ENCODE measurements at regions not wholly inside any gene's neighbourhood (a gene's known extent, or its start where the extent isn't known, plus 50 kb on each side); places are given as distances from the start of the nearest gene placed in this dataset.

DNA sequence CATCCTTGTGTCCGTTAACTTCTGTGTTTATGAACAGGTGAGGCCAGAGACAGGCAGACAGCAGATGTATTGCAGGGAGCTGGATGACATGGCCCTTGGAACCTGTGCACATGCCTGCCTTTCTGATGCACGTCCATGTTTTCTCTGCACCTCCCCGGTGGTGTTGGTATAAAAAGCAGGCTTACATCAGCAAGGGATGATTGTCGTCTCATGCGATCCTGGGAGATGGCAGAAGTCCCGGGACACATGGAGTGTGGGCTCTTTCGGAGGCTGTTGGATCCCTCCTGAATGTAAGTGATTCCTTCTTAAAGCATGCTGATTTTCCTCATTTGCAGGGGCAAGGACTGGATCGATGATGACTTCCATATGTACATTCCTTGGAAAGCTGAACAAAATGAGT lies 134.8 kb downstream of the SNRPN start:
- Histone ChIP-seq H3K4ac (replicated peaks; ENCODE audit: insufficient read length, low read depth, low read length) (no peak overlapping the region), H3K79me1 (ENCODE audit: low read depth, low read length) (peaks cover 2% of the 10 kb centered on the region; the same call in 1 of the 2 replicates), H3K23ac (ENCODE audit: insufficient read length) (no peak overlapping the region), H2BK5ac (ENCODE audit: low read depth, low read length) (no peak overlapping the region), H2BK15ac (ENCODE audit: low read length) (no peak overlapping the region), H3K36me3 (ENCODE audit: control insufficient read depth in 2 of 4, insufficient read depth in 4 of 4, low read length in 3 of 4) (peaks cover 62 to 88% (median 80%) of the 10 kb centered on the region in 4 experiments), H3K56ac (replicated peaks; ENCODE audit: insufficient read length, low read depth, low read length) (no peak overlapping the region), H2BK120ac (replicated peaks; ENCODE audit: low read depth, low read length) (no peak overlapping the region), H3K27me3 (replicated peaks in 1 of 4; ENCODE audit: control insufficient read depth in 3 of 4, extremely low read depth in 1 of 4, insufficient read depth in 3 of 4, low read length in 3 of 4) (no peaks in the 10 kb centered on the region), H3K23me2 (ENCODE audit: low read depth, low read length) (no peaks in the 10 kb centered on the region), H2AFZ (ENCODE audit: low read length) (no peak overlapping the region), H3K9ac (replicated peaks in 1 of 4; ENCODE audit: extremely low read depth in 1 of 4, low read depth in 3 of 4, low read length in 3 of 4) (no peak overlapping the region), H3K79me2 (ENCODE audit: control insufficient read depth in 1 of 2, insufficient read depth in 2 of 2, low read length in 2 of 2) (peaks cover 0 to 56% of the 10 kb centered on the region in 2 experiments; a peak in 3 of 4 replicates), H4K5ac (ENCODE audit: insufficient read length, low read depth, low read length) (no peak overlapping the region), H4K91ac (replicated peaks; ENCODE audit: insufficient read length, low read length) (no peak overlapping the region), H4K8ac (ENCODE audit: extremely low read depth, insufficient read depth, low read length) (no peak overlapping the region), H3K14ac (ENCODE audit: insufficient read length) (no peak overlapping the region), H2BK12ac (ENCODE audit: low read depth, low read length) (no peak overlapping the region), H2BK20ac (ENCODE audit: low read length) (no peak overlapping the region), H2AK5ac (ENCODE audit: low read depth, low read length) (no peak overlapping the region), H3K18ac (ENCODE audit: extremely low read depth, low read length) (no peak overlapping the region), H3K4me1 (replicated peaks in 1 of 4; ENCODE audit: control insufficient read depth in 3 of 4, insufficient read depth in 4 of 4, low read length in 3 of 4) (no peaks in the 10 kb centered on the region), H3K9me3 (ENCODE audit: insufficient read depth in 2 of 2, low read depth in 1 of 2, low read length in 1 of 2) (peaks cover 32 to 50% of the 10 kb centered on the region in 2 experiments), H4K20me1 (replicated peaks in 1 of 2; ENCODE audit: control insufficient read depth in 1 of 2, insufficient read depth in 2 of 2, low read length in 2 of 2) (peaks cover 7 to 11% of the 10 kb centered on the region in 2 experiments), H3K4me3 (ENCODE audit: extremely low read depth in 1 of 4, insufficient read depth in 2 of 4, low read depth in 3 of 4, low read length in 4 of 4) (no peak overlapping the region), H3K4me2 (ENCODE audit: insufficient read depth in 1 of 2, low read depth in 2 of 2, low read length in 2 of 2) (no peak overlapping the region), H3K27ac (ENCODE audit: low read depth, low read length) (no peak overlapping the region)
- DNase-seq (ENCODE audit: low read depth in 1 of 2, low spot score in 2 of 2) (no peak), FAIRE-seq (no peak)
- POLR2A ChIA-PET (ENCODE audit: partially characterized antibody): no interaction called here
- TF ChIP-seq SUZ12 (IDR thresholded peaks at IDR 0.05; ENCODE audit: low read length): no peak
- CTCF ChIA-PET (ENCODE audit: partially characterized antibody): interaction anchor here (0.6 to 0.8 kb wide), 2 partner anchors 29 to 122 kb away, joined by 3 read pairs; no protein-coding TSS in a partner anchor
- 90% methylated on average over 8 of the region's 8 CpGs; no CpG with 5 or more reads in 1 of the 2 experiments for WGBS, 2 experiments (ENCODE audit: extremely low coverage in 1 of 2, insufficient coverage in 1 of 2, insufficient read length in 1 of 2, insufficient replicate concordance in 2 of 2, low coverage in 1 of 2, low lambda C conversion rate in 2 of 2, missing lambda C conversion rate in 1 of 2)
